ENCODE measurements at regions not wholly inside any gene's neighbourhood (a gene's known extent, or its start where the extent isn't known, plus 50 kb on each side); places are given as distances from the start of the nearest gene placed in this dataset.

- no peak overlapping the region for H3K4me3 ChIP-seq
- no peak overlapping the region for H3K27ac ChIP-seq
- peaks cover 52% of the 10 kb centered on the region for H3K27me3 ChIP-seq
- 46 to 78% methylated on average over 2 to 3 of the region's 3 CpGs for WGBS, 2 donors (ENCODE audit: low coverage in 1 of 2)
- TF ChIP-seq POLR2A (IDR thresholded peaks at IDR 0.05): no peak
- TF ChIP-seq EP300 (IDR thresholded peaks at IDR 0.05): no peak
- TF ChIP-seq CTCF (IDR thresholded peaks at IDR 0.05): no peak
- TF ChIP-seq POLR2AphosphoS5 (IDR thresholded peaks at IDR 0.05): no peak
- no peaks in the 10 kb centered on the region for H3K4me1 ChIP-seq
- H3K36me3 ChIP-seq: no peaks in the 10 kb centered on the region
- no peak for ATAC-seq
- no peaks in the 10 kb centered on the region for H3K9me3 ChIP-seq
These were observed 117.2 kb downstream of the TMEM174 start for GRCh38 chr5:73290242-73290641.

- H3K36me3 ChIP-seq: no peaks in the 10 kb centered on the region
- TF ChIP-seq EP300 (IDR thresholded peaks at IDR 0.05): no peak
- TF ChIP-seq POLR2A (IDR thresholded peaks at IDR 0.05): no peak
- TF ChIP-seq CTCF (IDR thresholded peaks at IDR 0.05): no peak
- no peak for TF ChIP-seq POLR2AphosphoS5 (IDR thresholded peaks at IDR 0.05)
- H3K4me3 ChIP-seq: no peak overlapping the region
- peaks cover 45% of the 10 kb centered on the region for H3K27me3 ChIP-seq
- 59 to 63% methylated on average over 5 to 6 of the region's 6 CpGs for WGBS, 2 donors (ENCODE audit: low coverage in 1 of 2)
- H3K27ac ChIP-seq: no peak overlapping the region
- no peaks in the 10 kb centered on the region for H3K9me3 ChIP-seq
- no peaks in the 10 kb centered on the region for H3K4me1 ChIP-seq
- no peak for ATAC-seq
These were observed 116.1 kb downstream of the TMEM174 start for GRCh38 chr5:73288803-73289720.

GRCh38 chr5:73286896-73287295 is 113.9 kb downstream of the TMEM174 start:
- peaks cover 0 to 13% (median 0%) of the 10 kb centered on the region in 3 donors for H3K4me1 ChIP-seq
- H3K27ac ChIP-seq: no peak overlapping the region
- WGBS, 2 donors (ENCODE audit: low coverage in 1 of 2): 80 to 100% methylated on average over 1 of the region's 1 CpG
- H3K27me3 ChIP-seq: peaks cover 29% of the 10 kb centered on the region
- no peaks in the 10 kb centered on the region for H3K9me3 ChIP-seq
- no peak for ATAC-seq
- no peaks in the 10 kb centered on the region for H3K36me3 ChIP-seq
- TF ChIP-seq POLR2AphosphoS5 (IDR thresholded peaks at IDR 0.05): no peak
- no peak overlapping the region for H3K4me3 ChIP-seq

GRCh38 chr5:73284985-73285384 is 112.0 kb downstream of the TMEM174 start:
- no peak overlapping the region for H3K27ac ChIP-seq
- H3K9me3 ChIP-seq: no peaks in the 10 kb centered on the region
- WGBS, 2 donors (ENCODE audit: low coverage in 1 of 2): 40 to 67% methylated on average over 1 of the region's 3 CpGs
- peaks cover 10% of the 10 kb centered on the region for H3K27me3 ChIP-seq
- H3K36me3 ChIP-seq: no peaks in the 10 kb centered on the region
- peaks cover 0 to 32% (median 11%) of the 10 kb centered on the region in 3 donors for H3K4me1 ChIP-seq
- no peak overlapping the region for H3K4me3 ChIP-seq
- no peak for ATAC-seq
- TF ChIP-seq CTCF (IDR thresholded peaks at IDR 0.05) (no peak), POLR2A (IDR thresholded peaks at IDR 0.05) (no peak), POLR2AphosphoS5 (IDR thresholded peaks at IDR 0.05) (no peak), EP300 (IDR thresholded peaks at IDR 0.05) (no peak)

DNA sequence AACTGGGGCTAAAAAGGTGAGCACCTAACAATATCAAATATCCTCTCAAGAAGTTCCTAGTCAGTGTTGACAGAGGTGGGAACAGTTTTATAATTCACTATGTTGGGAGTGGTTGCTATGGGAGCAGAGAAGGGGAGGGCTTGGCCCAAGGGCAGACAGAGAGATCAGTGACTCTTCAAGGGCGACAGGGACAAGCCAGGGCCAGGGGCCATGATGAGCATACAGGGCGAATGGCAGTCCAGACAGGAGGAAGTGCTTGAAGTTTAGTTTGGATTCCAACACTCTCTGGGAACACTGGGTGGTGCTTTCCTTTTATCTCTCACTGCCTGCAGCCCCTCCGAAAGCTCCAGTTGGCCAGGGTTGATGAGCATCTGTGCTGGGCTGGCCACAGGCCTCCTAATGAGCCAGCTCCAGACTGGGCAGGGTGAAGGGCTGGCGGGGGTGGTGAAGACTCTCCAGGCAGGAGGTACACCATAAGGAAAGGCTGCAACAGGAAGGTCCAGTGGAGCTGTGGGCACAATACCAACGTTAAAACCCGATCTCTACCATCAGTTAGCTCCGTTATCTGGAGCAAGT is 111.3 kb downstream of the TMEM174 start:
- no peak for ATAC-seq
- Histone ChIP-seq H3K36me3 (no peaks in the 10 kb centered on the region), H3K4me3 (no peak overlapping the region), H3K4me1 (peaks cover 0 to 39% (median 11%) of the 10 kb centered on the region in 3 donors), H3K27ac (no peak overlapping the region), H3K27me3 (peaks cover 3% of the 10 kb centered on the region), H3K9me3 (no peaks in the 10 kb centered on the region)
- TF ChIP-seq CTCF (IDR thresholded peaks at IDR 0.05) (no peak), POLR2A (IDR thresholded peaks at IDR 0.05) (no peak), POLR2AphosphoS5 (IDR thresholded peaks at IDR 0.05) (no peak), EP300 (IDR thresholded peaks at IDR 0.05) (no peak)
- 71 to 80% methylated on average over 4 to 5 of the region's 7 CpGs for WGBS, 2 donors (ENCODE audit: low coverage in 1 of 2)
